ENCODE measurements at regions not wholly inside any gene's neighbourhood (a gene's known extent, or its start where the extent isn't known, plus 50 kb on each side); places are given as distances from the start of the nearest gene placed in this dataset.

DNA sequence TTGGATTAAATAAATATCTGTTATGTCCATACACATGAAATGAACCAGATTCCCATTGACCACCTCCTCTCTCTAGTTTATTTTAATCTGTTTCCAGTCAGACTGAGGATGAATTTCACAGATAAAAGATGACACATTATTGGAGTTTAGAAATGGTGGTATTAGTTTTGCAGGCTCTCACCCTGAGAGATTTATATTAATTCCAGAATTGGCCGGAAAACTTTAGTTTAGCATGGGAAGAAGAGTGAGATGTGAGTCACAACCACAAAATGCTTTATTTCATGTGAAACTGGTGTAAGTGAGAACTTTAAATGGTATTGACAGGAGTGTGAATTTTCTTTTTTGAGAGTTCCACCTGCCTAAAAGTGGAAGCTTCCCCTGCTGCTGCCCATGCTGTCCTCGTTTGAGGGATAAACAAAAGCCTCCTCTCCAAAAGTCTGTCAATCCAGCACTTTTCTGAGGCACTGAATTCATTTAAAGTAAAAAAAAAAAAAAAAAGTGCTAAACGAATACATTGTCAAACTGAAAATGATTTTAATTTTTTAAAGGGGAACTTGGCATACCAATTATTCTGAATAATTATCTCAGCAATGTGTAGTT is 65.1 kb upstream of the EPHA3 start:
- H2AK5ac ChIP-seq (ENCODE audit: low read depth, low read length) = no peak overlapping the region

More for the DNA sequence above, 65.1 kb upstream of the EPHA3 start:
- intact Hi-C loops (cut with micrococcal nuclease) (no loop called here), dilution Hi-C loops (cut with HindIII; ENCODE audit: low sequenced_read_pairs, unreplicated experiment) (no loop called here), in situ Hi-C loops (cut with MboI; ENCODE audit: low sequenced_read_pairs) (no loop called here)
- H4K8ac ChIP-seq (ENCODE audit: low read depth in 2 of 2, low read length in 2 of 2) = no peak overlapping the region
- no peaks in the 10 kb centered on the region for H3K4me1 ChIP-seq (ENCODE audit: control insufficient read depth, insufficient read depth, low read length)
- H2BK15ac ChIP-seq (ENCODE audit: low read depth, low read length) = no peak overlapping the region
- no peaks in the 10 kb centered on the region for H4K20me1 ChIP-seq (ENCODE audit: insufficient read depth, low read length)
- H2BK20ac ChIP-seq (ENCODE audit: low read depth, low read length) = no peak overlapping the region
- no peaks in the 10 kb centered on the region for H3K36me3 ChIP-seq (ENCODE audit: control insufficient read depth, insufficient read depth, low read length)
- H3K27ac ChIP-seq (ENCODE audit: insufficient read depth, low read length) = no peak overlapping the region
- no peak overlapping the region for H2AK9ac ChIP-seq (replicated peaks; ENCODE audit: low read depth, low read length, poor library complexity)
- H4K91ac ChIP-seq (ENCODE audit: insufficient read depth, low read depth, low read length) = no peak overlapping the region
- H3K14ac ChIP-seq (replicated peaks; ENCODE audit: low read depth, low read length) = no peak overlapping the region
- no peak overlapping the region for H3K23ac ChIP-seq (ENCODE audit: low read depth, low read length)
- H2AFZ ChIP-seq (replicated peaks; ENCODE audit: low read length, poor library complexity) = no peak overlapping the region
- no peak overlapping the region for H3K4me2 ChIP-seq (ENCODE audit: low read depth, low read length)
- POLR2A ChIA-PET (ENCODE audit: unreplicated experiment) = no interaction called here
- no peak for DNase-seq
- TF ChIP-seq RAD21 (IDR thresholded peaks at IDR 0.05; ENCODE audit: low read length) (no peak), POLR2A (IDR thresholded peaks at IDR 0.05; ENCODE audit: low read depth, low read length) (no peak), CHD1 (IDR thresholded peaks at IDR 0.05; ENCODE audit: low read depth, low read length) (no peak), NFE2L2 (IDR thresholded peaks at IDR 0.05; ENCODE audit: low read depth, low read length) (no peak), MXI1 (IDR thresholded peaks at IDR 0.05; ENCODE audit: borderline replicate concordance, low read depth, low read length) (no peak), RFX5 (IDR thresholded peaks at IDR 0.05; ENCODE audit: low read depth, low read length) (no peak), FOS (IDR thresholded peaks at IDR 0.05; ENCODE audit: low read depth, low read length) (no peak)
- TF ChIP-seq, protein P1, sequence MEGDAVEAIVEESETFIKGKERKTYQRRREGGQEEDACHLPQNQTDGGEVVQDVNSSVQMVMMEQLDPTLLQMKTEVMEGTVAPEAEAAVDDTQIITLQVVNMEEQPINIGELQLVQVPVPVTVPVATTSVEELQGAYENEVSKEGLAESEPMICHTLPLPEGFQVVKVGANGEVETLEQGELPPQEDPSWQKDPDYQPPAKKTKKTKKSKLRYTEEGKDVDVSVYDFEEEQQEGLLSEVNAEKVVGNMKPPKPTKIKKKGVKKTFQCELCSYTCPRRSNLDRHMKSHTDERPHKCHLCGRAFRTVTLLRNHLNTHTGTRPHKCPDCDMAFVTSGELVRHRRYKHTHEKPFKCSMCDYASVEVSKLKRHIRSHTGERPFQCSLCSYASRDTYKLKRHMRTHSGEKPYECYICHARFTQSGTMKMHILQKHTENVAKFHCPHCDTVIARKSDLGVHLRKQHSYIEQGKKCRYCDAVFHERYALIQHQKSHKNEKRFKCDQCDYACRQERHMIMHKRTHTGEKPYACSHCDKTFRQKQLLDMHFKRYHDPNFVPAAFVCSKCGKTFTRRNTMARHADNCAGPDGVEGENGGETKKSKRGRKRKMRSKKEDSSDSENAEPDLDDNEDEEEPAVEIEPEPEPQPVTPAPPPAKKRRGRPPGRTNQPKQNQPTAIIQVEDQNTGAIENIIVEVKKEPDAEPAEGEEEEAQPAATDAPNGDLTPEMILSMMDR (conservative IDR thresholded peaks at IDR 0.05; ENCODE audit: low read depth, low read length) = no peak
- TF ChIP-seq, protein P2, sequence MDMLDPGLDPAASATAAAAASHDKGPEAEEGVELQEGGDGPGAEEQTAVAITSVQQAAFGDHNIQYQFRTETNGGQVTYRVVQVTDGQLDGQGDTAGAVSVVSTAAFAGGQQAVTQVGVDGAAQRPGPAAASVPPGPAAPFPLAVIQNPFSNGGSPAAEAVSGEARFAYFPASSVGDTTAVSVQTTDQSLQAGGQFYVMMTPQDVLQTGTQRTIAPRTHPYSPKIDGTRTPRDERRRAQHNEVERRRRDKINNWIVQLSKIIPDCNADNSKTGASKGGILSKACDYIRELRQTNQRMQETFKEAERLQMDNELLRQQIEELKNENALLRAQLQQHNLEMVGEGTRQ (IDR thresholded peaks at IDR 0.05; ENCODE audit: low read depth, low read length) = no peak
- H2BK120ac ChIP-seq (ENCODE audit: low read depth, low read length) = no peak overlapping the region
- WGBS, 2 experiments (ENCODE audit: extremely low coverage in 2 of 2, insufficient read length in 1 of 2) = no CpG with 5 or more reads among the region's 3 CpGs
- H3K27me3 ChIP-seq (ENCODE audit: control insufficient read depth, insufficient read depth, low read length) = no peaks in the 10 kb centered on the region
- no peaks in the 10 kb centered on the region for H3K9me1 ChIP-seq (ENCODE audit: insufficient read depth, low read length)
- ATAC-seq (ENCODE audit: low read depth) = no peak
- H3K56ac ChIP-seq (ENCODE audit: extremely low read depth, insufficient read depth, low read length) = no peak overlapping the region
- no peaks in the 10 kb centered on the region for H3K9me3 ChIP-seq (ENCODE audit: control insufficient read depth, insufficient read depth, low read length)
- BruUV-seq (replicated peaks) = no TSS peak
- no peak overlapping the region for H3K18ac ChIP-seq (ENCODE audit: low read depth, low read length)
- H3K79me1 ChIP-seq (ENCODE audit: low read depth in 1 of 2, low read length in 2 of 2) = no peaks in the 10 kb centered on the region
- CTCF ChIA-PET = no interaction called here
- H3K9ac ChIP-seq (ENCODE audit: low read depth, low read length) = no peak overlapping the region
- no peak overlapping the region for H3K4ac ChIP-seq (ENCODE audit: low read depth, low read length)
- H2BK5ac ChIP-seq (ENCODE audit: low read depth, low read length, poor library complexity, severe bottlenecking) = no peak overlapping the region
- no peak overlapping the region for H3K4me3 ChIP-seq (ENCODE audit: insufficient read depth, low read depth, low read length)
- no peak overlapping the region for H4K5ac ChIP-seq (ENCODE audit: low read depth, low read length)

Data from IMR-90 (cell line).